Activated naive CD8-positive, alpha-beta T cell treated with anti-CD3 and anti-CD28 coated beads for 36 hours (primary cell): ENCODE measurements at regions not wholly inside any gene's neighbourhood (a gene's known extent, or its start where the extent isn't known, plus 50 kb on each side); places are given as distances from the start of the nearest gene placed in this dataset.

Experiments
- DNase-seq: peaks from one replicate; pipeline ENCODE4 v3.0.0; 2021
- H3K27ac Mint-ChIP-seq: one replicate; pipeline ENCODE4 v1.8.0; 2022; ENCODE audit warnings: mild to moderate bottlenecking, moderate library complexity, mixed read lengths
- H3K27me3 Mint-ChIP-seq: one replicate; pipeline ENCODE4 v1.8.0; 2022; ENCODE audit warnings: mild to moderate bottlenecking, mixed read lengths
- H3K36me3 Mint-ChIP-seq: one replicate; pipeline ENCODE4 v1.8.0; 2021; ENCODE audit warnings: mild to moderate bottlenecking, mixed read lengths
- H3K4me1 Mint-ChIP-seq: one replicate; pipeline ENCODE4 v1.8.0; 2021; ENCODE audit warnings: mixed read lengths
- H3K4me3 Mint-ChIP-seq: one replicate; pipeline ENCODE4 v1.8.0; 2022; ENCODE audit warnings: mild to moderate bottlenecking, moderate library complexity, mixed read lengths
- H3K9me3 Mint-ChIP-seq: one replicate; pipeline ENCODE4 v1.8.0; 2022; ENCODE audit warnings: mixed read lengths

DNA sequence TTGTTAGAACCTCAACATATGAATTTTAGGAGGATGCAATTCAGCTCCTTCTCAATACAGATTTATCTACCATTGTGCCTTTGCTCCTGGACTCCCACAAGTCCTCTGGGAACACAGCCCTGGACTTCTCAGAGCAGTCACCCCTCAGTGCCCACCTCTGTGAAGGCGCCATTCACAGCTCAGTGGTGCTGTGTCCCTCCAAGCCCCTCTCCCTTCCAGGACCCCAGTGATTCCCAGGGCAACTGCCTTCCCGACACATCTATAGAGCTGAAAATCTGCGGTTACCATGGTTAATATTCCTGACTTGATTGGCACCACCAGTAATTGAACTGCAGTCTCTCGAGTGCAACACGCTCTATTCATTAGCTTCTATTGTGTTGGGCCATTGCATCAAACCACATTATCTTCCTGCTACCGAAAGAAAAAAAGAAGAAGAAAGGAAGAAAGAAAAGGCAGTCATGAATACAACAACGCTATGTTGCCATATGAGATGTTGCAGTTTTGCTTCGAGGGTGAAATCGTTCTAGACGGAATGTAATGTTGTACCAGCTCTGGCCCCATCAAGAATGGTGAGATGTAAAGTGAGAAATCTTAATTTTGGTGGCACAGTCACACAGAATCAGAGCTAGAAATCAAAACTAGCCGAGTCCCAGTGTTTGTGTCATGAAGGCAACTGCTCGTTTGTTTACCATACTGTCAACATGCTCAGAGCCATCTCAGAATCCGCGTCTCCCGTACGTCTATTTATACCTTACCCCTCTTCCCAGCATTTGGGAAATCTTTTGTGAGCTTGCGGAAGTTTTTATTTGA lies 524.0 kb upstream of the ID2 start:
- peaks cover 17% of the 10 kb centered on the region for H3K9me3 Mint-ChIP-seq
- no peak for DNase-seq
- peaks cover 13% of the 10 kb centered on the region for H3K4me1 Mint-ChIP-seq
- H3K4me3 Mint-ChIP-seq = no peak overlapping the region
- no peaks in the 10 kb centered on the region for H3K27me3 Mint-ChIP-seq
- no peak overlapping the region for H3K27ac Mint-ChIP-seq
- H3K36me3 Mint-ChIP-seq = peaks cover 5% of the 10 kb centered on the region

DNA sequence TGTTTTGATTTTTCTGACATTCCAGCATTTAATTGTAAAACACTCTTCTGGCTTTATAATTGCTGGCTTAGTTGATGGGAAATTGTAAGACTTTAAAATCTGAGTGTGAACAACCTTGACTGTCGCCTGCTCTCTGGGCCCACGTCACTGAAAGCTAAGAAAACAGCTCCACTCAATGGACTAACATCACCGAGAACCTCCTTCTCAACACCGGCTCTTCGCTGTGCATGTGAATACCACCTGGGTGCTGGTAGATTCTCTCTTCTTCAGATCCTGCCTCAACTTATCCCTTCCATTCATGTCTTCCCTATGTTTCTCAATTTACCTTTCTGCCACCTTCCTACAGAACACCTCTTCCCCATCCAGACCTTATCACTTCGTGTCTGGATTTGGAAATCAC lies 523.1 kb upstream of the ID2 start:
- DNase-seq = no peak
- H3K4me3 Mint-ChIP-seq = no peak overlapping the region
- H3K36me3 Mint-ChIP-seq = peaks cover 5% of the 10 kb centered on the region
- H3K9me3 Mint-ChIP-seq = peaks cover 17% of the 10 kb centered on the region
- no peaks in the 10 kb centered on the region for H3K27me3 Mint-ChIP-seq
- peaks cover 11% of the 10 kb centered on the region for H3K4me1 Mint-ChIP-seq
- H3K27ac Mint-ChIP-seq = no peak overlapping the region

DNA sequence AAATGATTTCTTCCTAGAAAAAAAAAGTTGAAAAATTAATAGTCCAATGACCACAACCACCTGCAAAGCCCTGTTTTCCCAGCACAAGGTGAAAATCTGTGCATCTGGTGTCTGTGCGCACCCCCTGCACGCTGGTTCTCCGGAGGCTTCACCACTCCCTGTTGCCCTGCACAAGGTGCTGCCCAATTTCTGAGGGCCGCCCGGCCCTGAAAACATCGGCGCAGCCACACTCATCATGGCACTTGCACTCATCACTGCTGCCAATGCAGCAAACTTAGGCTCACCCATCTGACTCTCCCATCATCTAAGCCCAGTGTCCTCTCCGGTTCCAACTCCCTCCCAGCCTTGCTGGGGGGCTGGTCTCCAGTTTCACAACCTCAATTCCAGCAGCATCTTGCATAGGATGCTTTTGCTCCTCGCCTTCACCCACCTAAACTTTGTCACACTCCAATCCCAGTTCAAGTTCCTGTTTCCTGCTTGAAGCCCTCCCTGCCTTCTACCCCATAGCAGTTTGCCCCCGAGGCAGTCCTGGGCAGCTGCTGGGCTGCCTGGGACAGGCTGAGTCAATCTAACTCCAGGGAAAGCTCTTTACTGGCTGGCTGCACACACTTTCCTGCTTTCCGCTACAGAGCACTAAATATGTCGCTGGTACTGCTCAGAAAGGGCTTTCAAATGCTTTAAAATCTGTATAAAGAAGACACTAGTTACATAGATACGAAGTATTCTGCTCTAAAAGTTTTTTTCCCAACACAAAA lies 522.5 kb upstream of the ID2 start:
- Mint-ChIP-seq H3K4me3 (no peak overlapping the region), H3K27ac (no peak overlapping the region), H3K27me3 (no peaks in the 10 kb centered on the region), H3K9me3 (peaks cover 15% of the 10 kb centered on the region), H3K4me1 (peaks cover 9% of the 10 kb centered on the region), H3K36me3 (peaks cover 4% of the 10 kb centered on the region)
- no peak for DNase-seq

DNA sequence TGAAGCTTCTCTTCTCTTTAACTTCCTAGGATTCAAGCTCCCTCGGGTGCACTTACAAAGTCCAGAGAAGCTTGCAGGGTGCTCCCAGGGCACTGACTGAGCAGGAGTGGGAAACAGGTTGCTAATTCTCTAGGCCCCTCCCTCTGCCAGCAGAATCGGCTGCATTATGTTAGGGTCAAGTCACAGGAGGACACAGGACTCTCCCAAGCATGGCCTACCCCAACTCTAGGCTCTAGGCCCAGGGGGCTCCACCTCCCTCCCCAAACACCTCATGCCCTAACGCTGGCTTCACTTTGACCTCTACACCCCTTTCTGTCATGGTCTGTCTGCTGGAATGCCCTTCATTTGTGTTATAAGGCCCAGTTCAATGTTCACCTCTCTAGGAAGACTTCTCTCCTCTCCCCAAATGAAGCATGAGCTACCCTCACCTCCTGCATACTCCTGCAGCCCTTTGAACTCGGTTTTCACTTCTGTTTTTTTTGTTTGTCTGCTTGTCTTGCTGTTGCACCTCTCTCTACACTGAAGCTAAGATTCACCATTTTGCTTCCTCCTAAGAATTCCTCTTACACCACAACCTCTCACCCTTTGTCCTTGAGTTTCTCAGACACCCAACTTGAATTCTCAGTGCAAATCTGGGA lies 521.8 kb upstream of the ID2 start:
- H3K27me3 Mint-ChIP-seq = no peaks in the 10 kb centered on the region
- peaks cover 2% of the 10 kb centered on the region for H3K36me3 Mint-ChIP-seq
- no peak for DNase-seq
- H3K4me1 Mint-ChIP-seq = peaks cover 3% of the 10 kb centered on the region
- no peak overlapping the region for H3K27ac Mint-ChIP-seq
- H3K9me3 Mint-ChIP-seq = peaks cover 11% of the 10 kb centered on the region
- H3K4me3 Mint-ChIP-seq = no peak overlapping the region

DNA sequence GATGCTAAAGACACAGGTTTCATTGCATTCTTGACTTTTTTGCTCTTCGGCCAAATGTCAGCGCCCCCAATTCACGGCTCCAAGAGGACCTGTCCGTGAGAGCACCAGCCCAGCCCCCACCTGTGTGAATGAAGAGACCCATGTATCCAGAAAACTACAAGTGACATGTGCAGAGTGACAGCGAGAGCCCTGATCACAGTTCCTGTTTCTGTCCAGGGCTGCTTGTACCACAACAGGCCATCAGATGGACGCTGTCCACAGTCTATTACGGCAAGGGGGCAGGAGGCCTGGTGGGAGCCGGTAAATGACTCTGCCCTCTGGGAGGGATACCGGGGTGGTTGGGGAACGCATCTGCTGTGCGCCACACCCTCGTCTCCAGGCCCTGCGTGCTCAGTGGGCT lies 520.9 kb upstream of the ID2 start:
- peaks cover 4% of the 10 kb centered on the region for H3K9me3 Mint-ChIP-seq
- H3K27ac Mint-ChIP-seq = no peak overlapping the region
- no peak for DNase-seq
- H3K27me3 Mint-ChIP-seq = no peaks in the 10 kb centered on the region
- H3K36me3 Mint-ChIP-seq = no peaks in the 10 kb centered on the region
- H3K4me3 Mint-ChIP-seq = no peak overlapping the region
- no peaks in the 10 kb centered on the region for H3K4me1 Mint-ChIP-seq

DNA sequence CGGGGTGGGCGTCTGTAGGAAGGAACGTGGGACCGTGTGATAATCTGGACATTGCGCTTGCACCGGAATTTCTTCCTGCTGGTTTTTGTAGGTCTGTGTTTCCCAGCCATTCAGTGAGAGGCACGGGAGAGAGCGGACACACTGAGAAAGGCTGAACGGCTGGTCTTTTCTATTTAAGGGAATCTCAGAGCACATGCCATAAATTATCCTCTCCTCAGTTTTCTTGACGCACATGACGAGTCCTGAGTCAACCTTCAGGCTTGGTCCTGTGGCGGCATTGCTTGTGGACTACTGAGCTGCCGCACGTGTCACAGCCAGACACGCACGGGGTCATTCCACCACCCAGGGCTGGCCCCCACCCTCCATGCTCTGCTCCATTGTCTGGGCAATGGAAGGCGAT lies 519.3 kb upstream of the ID2 start:
- H3K9me3 Mint-ChIP-seq = peaks cover 1% of the 10 kb centered on the region
- no peak for DNase-seq
- no peaks in the 10 kb centered on the region for H3K27me3 Mint-ChIP-seq
- H3K4me3 Mint-ChIP-seq = no peak overlapping the region
- H3K36me3 Mint-ChIP-seq = no peaks in the 10 kb centered on the region
- H3K4me1 Mint-ChIP-seq = no peaks in the 10 kb centered on the region
- no peak overlapping the region for H3K27ac Mint-ChIP-seq

DNA sequence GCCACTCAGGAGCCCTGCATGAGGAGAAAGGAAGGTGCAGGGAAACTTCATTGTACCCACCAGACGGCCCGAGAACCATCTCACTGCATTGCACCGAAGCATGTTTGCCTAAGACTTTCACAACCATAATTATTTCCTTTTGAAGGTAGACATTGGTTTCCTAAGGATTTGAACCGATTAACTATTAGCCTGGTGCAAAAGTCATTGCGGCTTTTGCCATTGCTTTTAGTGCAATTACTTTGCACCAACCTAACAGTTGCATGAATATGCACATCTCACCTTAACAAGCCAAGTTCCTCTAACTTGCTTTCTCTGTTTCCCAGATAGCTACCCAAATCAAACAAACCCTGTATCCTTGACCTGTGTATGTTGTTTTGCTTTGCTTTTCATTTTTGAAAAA lies 516.3 kb upstream of the ID2 start:
- Mint-ChIP-seq H3K9me3 (peaks cover 1% of the 10 kb centered on the region), H3K36me3 (no peaks in the 10 kb centered on the region), H3K27ac (no peak overlapping the region), H3K4me3 (no peak overlapping the region), H3K27me3 (peaks cover 5% of the 10 kb centered on the region), H3K4me1 (peaks cover 10% of the 10 kb centered on the region)
- DNase-seq = no peak

DNA sequence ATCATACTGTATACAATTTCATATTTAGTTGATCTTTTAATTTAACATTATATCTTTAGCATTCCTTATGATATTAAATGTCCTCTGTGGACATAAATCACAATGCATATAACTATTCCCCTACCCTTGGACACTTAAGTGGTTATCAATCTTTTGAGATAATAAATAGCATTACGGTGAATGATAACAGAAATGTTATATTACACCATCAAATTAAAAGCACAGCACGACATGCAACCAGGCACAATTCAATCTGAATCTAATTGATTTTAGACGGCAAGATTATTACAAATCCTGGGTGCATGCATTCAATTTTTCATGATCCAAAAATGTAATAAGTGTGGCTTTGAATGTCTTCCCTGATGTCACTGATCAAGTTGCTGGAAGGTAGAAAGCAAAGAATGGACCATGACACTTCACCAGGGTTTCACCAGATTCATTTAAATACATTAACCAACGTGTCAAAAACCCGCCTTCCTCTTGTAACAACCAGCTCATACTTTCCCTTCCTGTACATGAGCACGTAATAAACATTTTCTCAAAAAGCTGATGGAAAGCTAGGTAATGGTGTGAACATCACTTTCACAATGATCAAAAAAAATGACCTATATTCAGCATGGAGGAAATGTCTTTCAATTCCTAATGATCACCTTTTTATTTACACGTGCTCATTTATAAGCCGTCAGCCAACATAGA lies 513.7 kb upstream of the ID2 start:
- Mint-ChIP-seq H3K27ac (peak overlapping the region; percentile 23), H3K4me1 (peaks cover 10% of the 10 kb centered on the region), H3K36me3 (no peaks in the 10 kb centered on the region), H3K4me3 (no peak overlapping the region), H3K27me3 (peaks cover 5% of the 10 kb centered on the region), H3K9me3 (peaks cover 1% of the 10 kb centered on the region)
- no peak for DNase-seq

DNA sequence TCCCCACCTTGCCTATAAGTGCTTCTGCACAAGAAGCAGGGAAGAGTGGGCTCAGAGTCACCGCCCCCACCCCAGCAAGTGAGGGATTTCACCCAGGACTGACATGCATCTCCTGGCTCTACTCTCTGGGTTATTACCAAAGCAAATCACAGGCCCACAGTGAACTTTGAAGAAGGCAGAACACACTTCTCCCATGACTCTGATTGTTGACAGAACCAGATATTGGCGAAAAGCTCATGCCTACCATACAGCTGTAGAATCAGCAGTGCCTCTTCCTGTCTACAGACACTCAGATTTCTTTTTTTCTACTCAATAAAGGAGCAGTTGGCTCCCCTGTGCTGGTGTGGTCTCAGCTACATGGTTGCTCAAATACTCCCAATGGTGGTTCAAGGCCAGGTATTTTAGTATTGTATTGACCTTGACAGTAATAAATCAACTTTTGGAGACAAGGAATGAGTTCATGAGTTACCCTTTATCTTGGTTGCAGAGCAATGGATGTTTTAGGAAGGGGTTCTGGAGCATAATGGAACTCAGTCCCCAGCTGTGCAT lies 512.9 kb upstream of the ID2 start:
- Mint-ChIP-seq H3K4me3 (no peak overlapping the region), H3K9me3 (peaks cover 1% of the 10 kb centered on the region), H3K27me3 (peaks cover 5% of the 10 kb centered on the region), H3K27ac (no peak overlapping the region), H3K4me1 (peaks cover 10% of the 10 kb centered on the region), H3K36me3 (no peaks in the 10 kb centered on the region)
- DNase-seq = no peak

DNA sequence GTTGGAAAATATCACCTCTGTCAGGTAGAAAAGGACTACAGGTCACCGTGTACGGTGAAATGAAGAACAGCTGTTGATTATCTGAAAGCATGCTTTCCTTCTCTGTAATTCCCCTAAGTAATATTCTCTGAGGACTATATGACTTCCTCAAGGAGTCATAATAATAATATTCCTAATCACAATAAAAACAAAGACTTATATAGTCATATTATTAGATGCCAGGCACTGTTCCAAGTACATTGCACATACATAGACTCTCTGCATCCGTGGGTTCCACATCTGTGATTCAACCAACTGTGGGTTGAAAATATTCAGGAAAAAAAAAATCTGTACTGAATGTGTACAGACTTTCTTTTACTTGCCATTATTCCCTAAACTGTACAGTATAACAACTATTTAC lies 512.4 kb upstream of the ID2 start:
- peaks cover 10% of the 10 kb centered on the region for H3K4me1 Mint-ChIP-seq
- peaks cover 1% of the 10 kb centered on the region for H3K9me3 Mint-ChIP-seq
- H3K27ac Mint-ChIP-seq = no peak overlapping the region
- H3K4me3 Mint-ChIP-seq = no peak overlapping the region
- H3K27me3 Mint-ChIP-seq = peaks cover 5% of the 10 kb centered on the region
- DNase-seq = no peak
- no peaks in the 10 kb centered on the region for H3K36me3 Mint-ChIP-seq

DNA sequence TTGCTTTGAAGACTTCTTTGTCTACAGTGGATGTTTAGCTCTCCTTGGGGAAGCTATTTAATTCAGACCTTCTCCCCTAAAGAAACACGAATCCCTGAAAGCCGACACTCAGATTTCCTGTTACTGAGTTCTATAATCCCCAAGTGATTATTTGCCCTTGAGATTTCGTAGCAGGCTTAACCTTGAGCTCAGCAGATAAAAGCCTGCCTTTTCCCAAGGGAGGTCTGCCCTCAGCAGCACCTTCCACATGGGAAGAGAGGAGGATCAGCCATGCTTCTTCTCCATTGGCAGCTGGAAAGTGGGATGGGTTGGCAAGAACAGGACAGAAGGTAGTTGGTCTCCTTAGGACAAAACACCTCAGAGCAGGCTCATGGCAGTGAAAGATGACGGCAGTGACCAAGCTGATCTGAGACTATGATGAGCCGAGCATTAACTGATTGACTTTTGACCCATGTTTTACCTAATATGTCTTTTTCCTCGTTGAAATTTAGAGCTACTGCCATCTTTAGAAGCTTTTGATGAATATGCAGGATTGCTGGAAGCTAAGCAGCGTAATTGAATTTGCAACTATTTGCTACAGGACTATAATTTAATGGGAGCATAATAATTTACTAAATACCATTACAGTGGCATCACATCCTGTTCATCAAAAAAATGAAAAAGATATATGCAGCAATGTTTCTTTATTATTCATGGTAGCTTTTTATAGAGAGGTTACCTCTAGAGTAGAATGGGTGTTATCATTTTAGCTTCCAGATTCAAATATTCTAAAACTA lies 511.1 kb upstream of the ID2 start:
- Mint-ChIP-seq H3K9me3 (peaks cover 2% of the 10 kb centered on the region), H3K36me3 (peaks cover 2% of the 10 kb centered on the region), H3K27me3 (peaks cover 5% of the 10 kb centered on the region), H3K4me3 (no peak overlapping the region), H3K4me1 (peaks cover 10% of the 10 kb centered on the region), H3K27ac (no peak overlapping the region)
- no peak for DNase-seq

DNA sequence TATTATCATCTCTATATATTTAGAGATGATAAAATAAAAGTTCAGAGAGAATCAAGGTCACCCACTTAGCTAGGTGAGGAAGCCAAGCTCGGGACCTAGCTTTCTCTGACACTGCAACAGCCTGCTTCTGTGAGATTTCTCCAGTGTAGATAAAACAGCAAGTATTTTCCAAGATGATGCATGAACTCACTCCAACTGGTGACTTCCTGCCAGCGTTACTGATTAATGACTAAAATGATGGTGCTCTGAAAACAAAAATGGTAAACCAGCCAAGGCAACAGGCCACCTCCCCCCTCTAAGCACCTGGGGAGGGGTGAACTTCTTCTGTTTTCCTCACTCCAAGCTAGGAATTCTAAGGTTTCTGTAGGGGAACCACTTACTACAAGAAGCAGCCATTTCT lies 510.2 kb upstream of the ID2 start:
- Mint-ChIP-seq H3K9me3 (peaks cover 2% of the 10 kb centered on the region), H3K4me3 (no peak overlapping the region), H3K4me1 (peaks cover 10% of the 10 kb centered on the region), H3K27me3 (peaks cover 5% of the 10 kb centered on the region), H3K36me3 (peaks cover 2% of the 10 kb centered on the region), H3K27ac (no peak overlapping the region)
- DNase-seq = no peak

DNA sequence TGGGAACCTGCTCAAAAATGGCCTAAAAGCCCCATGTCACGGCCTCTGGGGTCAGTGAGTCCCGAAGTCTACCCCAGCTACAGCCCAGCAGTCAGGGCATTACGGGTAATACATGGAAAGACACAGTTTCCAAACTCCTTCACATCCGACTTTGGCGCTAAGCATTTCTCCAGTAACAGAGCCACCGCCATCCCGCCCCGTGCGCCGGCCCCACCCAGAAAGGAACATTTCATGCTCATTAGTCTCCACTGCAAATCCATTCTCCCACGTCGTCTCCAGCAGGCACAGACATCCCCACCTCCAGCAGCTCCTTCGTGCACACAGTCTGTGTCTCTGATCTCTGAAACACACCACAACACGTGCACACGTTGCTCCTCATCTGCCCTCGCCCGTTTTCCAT lies 509.2 kb upstream of the ID2 start:
- H3K4me3 Mint-ChIP-seq = no peak overlapping the region
- DNase-seq = no peak
- H3K27me3 Mint-ChIP-seq = peaks cover 5% of the 10 kb centered on the region
- no peak overlapping the region for H3K27ac Mint-ChIP-seq
- peaks cover 10% of the 10 kb centered on the region for H3K4me1 Mint-ChIP-seq
- peaks cover 2% of the 10 kb centered on the region for H3K9me3 Mint-ChIP-seq
- peaks cover 2% of the 10 kb centered on the region for H3K36me3 Mint-ChIP-seq

DNA sequence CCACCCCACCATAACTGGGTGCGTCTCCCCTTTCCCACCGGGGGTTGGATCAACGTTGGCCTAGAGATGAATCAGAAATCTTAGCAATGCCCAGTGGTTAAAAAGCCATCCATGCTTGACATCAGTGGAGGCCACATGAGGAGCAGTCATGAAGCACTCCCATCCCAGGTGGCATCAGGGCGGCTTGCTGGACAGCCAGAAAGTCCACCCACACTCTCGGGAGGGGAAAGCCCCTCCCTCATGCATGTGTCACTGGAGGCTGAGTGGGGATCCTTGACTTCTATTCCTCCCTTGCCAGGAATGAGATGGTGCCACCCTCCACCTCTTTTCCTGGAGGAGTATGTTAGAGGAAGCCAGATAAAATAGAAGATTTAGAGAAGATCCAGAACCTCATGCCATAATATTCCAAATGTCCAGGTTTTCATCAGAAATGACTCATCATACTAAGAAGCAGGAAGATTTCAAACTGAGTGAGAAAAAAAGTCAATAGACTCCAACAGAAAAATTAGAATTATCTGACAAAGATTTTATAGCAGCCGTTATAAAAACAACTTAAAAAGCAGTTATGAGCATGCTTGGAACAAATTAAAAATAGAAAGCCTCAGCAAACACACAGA lies 507.1 kb upstream of the ID2 start:
- no peak for DNase-seq
- Mint-ChIP-seq H3K4me1 (no peaks in the 10 kb centered on the region), H3K9me3 (peaks cover 2% of the 10 kb centered on the region), H3K27me3 (no peaks in the 10 kb centered on the region), H3K36me3 (peaks cover 2% of the 10 kb centered on the region), H3K4me3 (no peak overlapping the region), H3K27ac (no peak overlapping the region)
